ENCODE measurements at regions not wholly inside any gene's neighbourhood (a gene's known extent, or its start where the extent isn't known, plus 50 kb on each side); places are given as distances from the start of the nearest gene placed in this dataset.

DNA sequence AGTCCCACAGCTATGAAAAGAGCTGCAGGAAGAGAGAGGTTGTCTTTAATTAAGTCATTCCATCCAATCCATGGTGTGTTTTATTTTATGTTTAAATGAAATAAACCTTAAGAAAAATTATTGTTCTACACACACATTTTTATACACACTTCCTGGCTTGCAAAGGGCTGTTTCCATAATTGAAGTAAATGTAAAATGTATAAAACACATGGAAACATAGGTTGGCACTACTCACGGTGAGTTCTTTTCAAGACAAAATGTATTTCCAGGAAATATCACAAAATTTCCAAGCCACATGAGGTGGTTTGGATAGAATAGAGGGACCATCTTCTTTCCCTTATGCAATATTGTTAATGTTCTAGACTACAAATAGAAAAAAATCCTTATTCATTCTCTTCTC lies 426.8 kb upstream of the USP24 start:
- no peak for DNase-seq
- WGBS (ENCODE audit: insufficient coverage): no CpG with 5 or more reads among the region's 1 CpG
- Histone ChIP-seq H3K27ac (ENCODE audit: low read depth in 1 of 2, low read length in 2 of 2) (no peak overlapping the region), H2AFZ (ENCODE audit: insufficient read depth, low read depth, low read length, poor library complexity, severe bottlenecking) (peak overlapping the region; percentile 86), H3K4me2 (replicated peaks; ENCODE audit: extremely low read depth, low read length, poor library complexity, severe bottlenecking) (no peak overlapping the region), H3K9me3 (replicated peaks in 1 of 2; ENCODE audit: control insufficient read depth in 1 of 2, insufficient read depth in 1 of 2, low read length in 2 of 2) (no peaks in the 10 kb centered on the region), H3K4me3 (replicated peaks in 1 of 3; ENCODE audit: low read depth in 2 of 3, low read length in 3 of 3) (no peak overlapping the region), H3K9ac (ENCODE audit: insufficient read depth, low read length, poor library complexity, severe bottlenecking) (no peak overlapping the region), H4K20me1 (ENCODE audit: insufficient read depth, low read length) (no peaks in the 10 kb centered on the region), H3K4me1 (ENCODE audit: control insufficient read depth in 1 of 2, insufficient read depth in 2 of 2, low read length in 2 of 2) (peaks cover 10 to 12% of the 10 kb centered on the region in 2 donors), H3K36me3 (replicated peaks in 1 of 2; ENCODE audit: control insufficient read depth in 1 of 2, insufficient read depth in 2 of 2, low read length in 2 of 2) (no peaks in the 10 kb centered on the region), H3K79me2 (ENCODE audit: insufficient read depth, low read length) (no peaks in the 10 kb centered on the region), H3K27me3 (ENCODE audit: control insufficient read depth in 2 of 2, insufficient read depth in 2 of 2, low read length in 2 of 2) (no peaks in the 10 kb centered on the region)
- Mint-ChIP-seq H3K4me3 (no peak overlapping the region), H3K9me3 (peaks cover 0 to 9% (median 2%) of the 10 kb centered on the region in 7 donors), H3K27ac (no peak overlapping the region), H3K27me3 (ENCODE audit: low read depth in 3 of 3) (peaks cover 2% of the 10 kb centered on the region in 3 donors), H3K36me3 (no peaks in the 10 kb centered on the region), H3K4me1 (peaks cover 14% of the 10 kb centered on the region)
- TF ChIP-seq, protein P1, sequence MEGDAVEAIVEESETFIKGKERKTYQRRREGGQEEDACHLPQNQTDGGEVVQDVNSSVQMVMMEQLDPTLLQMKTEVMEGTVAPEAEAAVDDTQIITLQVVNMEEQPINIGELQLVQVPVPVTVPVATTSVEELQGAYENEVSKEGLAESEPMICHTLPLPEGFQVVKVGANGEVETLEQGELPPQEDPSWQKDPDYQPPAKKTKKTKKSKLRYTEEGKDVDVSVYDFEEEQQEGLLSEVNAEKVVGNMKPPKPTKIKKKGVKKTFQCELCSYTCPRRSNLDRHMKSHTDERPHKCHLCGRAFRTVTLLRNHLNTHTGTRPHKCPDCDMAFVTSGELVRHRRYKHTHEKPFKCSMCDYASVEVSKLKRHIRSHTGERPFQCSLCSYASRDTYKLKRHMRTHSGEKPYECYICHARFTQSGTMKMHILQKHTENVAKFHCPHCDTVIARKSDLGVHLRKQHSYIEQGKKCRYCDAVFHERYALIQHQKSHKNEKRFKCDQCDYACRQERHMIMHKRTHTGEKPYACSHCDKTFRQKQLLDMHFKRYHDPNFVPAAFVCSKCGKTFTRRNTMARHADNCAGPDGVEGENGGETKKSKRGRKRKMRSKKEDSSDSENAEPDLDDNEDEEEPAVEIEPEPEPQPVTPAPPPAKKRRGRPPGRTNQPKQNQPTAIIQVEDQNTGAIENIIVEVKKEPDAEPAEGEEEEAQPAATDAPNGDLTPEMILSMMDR (IDR thresholded peaks at IDR 0.05): no peak
- intact Hi-C loops (cut with micrococcal nuclease): no loop called here

DNA sequence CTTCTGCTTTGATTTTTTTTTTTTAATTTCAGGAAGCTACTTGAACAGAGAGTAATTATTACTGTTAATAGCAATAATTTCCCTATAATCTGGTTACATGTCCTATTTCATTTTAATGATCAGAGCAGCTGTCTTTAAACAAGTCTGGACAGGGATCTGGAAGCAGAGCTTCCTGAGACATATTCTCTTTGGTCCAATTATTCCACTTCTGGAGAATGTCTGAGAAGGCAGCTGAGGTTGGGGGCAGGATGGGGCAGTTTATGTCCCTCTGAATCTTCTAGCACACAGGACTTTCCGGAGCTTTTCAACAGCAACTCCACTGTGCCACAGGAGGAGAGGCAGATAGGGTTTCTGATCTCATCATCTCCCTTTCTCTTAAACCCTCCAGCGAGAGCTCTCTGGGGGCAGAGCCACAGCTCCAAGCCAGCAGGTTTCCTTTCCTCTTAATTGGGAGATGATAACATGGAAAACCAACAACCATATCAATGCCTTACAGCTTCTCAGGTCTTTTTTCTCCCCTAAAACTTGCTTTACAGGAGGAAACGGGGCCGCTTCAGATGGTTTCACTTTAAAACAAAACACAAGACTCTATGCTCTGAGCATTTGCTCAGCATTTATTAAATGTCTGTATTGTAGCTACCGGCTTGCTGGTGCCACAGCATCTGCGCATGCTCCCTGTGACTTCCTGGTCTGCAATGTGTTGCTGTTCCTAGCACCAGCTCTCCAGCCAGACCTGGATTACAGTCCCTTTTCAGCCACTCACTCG lies 425.7 kb upstream of the USP24 start:
- Histone ChIP-seq H3K27ac (ENCODE audit: low read depth in 1 of 2, low read length in 2 of 2) (peak overlapping the region; percentile 4 to 55), H3K4me1 (ENCODE audit: control insufficient read depth in 1 of 2, insufficient read depth in 2 of 2, low read length in 2 of 2) (peaks cover 10 to 12% of the 10 kb centered on the region in 2 donors), H3K79me2 (ENCODE audit: insufficient read depth, low read length) (no peaks in the 10 kb centered on the region), H3K4me2 (replicated peaks; ENCODE audit: extremely low read depth, low read length, poor library complexity, severe bottlenecking) (peak overlapping the region; percentile 74), H3K36me3 (replicated peaks in 1 of 2; ENCODE audit: control insufficient read depth in 1 of 2, insufficient read depth in 2 of 2, low read length in 2 of 2) (no peaks in the 10 kb centered on the region), H3K9me3 (replicated peaks in 1 of 2; ENCODE audit: control insufficient read depth in 1 of 2, insufficient read depth in 1 of 2, low read length in 2 of 2) (no peaks in the 10 kb centered on the region), H2AFZ (ENCODE audit: insufficient read depth, low read depth, low read length, poor library complexity, severe bottlenecking) (peak overlapping the region; percentile 86), H3K9ac (ENCODE audit: insufficient read depth, low read length, poor library complexity, severe bottlenecking) (peak overlapping the region; percentile 55), H4K20me1 (ENCODE audit: insufficient read depth, low read length) (no peaks in the 10 kb centered on the region), H3K27me3 (ENCODE audit: control insufficient read depth in 2 of 2, insufficient read depth in 2 of 2, low read length in 2 of 2) (no peaks in the 10 kb centered on the region), H3K4me3 (replicated peaks in 1 of 3; ENCODE audit: low read depth in 2 of 3, low read length in 3 of 3) (peak overlapping the region; percentile 35 to 76 (median 72))
- peak; percentile 16 to 46 (median 42) for DNase-seq
- intact Hi-C loops (cut with micrococcal nuclease): no loop called here
- peaks cover 14% of the 10 kb centered on the region for H3K4me1 Mint-ChIP-seq
- H3K27me3 Mint-ChIP-seq (ENCODE audit: low read depth in 3 of 3): peaks cover 2% of the 10 kb centered on the region in 3 donors
- 0% methylated on average over 2 of the region's 7 CpGs for WGBS (ENCODE audit: insufficient coverage)
- H3K9me3 Mint-ChIP-seq: peaks cover 0 to 6% (median 2%) of the 10 kb centered on the region in 7 donors
- no peaks in the 10 kb centered on the region for H3K36me3 Mint-ChIP-seq
- H3K4me3 Mint-ChIP-seq: peak overlapping the region; percentile 67 to 83
- TF ChIP-seq, protein P1 (IDR thresholded peaks at IDR 0.05): no peak
- peak overlapping the region in 4 of 7 donors; percentile 50 to 68 (median 61) for H3K27ac Mint-ChIP-seq

Measured in CD14-positive monocyte (primary cell).